K562 (cell line): ENCODE measurements at regions not wholly inside any gene's neighbourhood (a gene's known extent, or its start where the extent isn't known, plus 50 kb on each side); places are given as distances from the start of the nearest gene placed in this dataset.

Source experiments
- ATAC-seq: fragments of 200-7000 bp; cut with Tn5 transposase; 3 replicates; pipeline ENCODE4 v1.9.1; 2020; ENCODE audit warnings: moderate library complexity
- BruUV-seq: library from RNA; stranded (reverse); fragments of 400-500 nt; replicated peaks from 2 replicates; lab custom pipeline; 2021; lab: Mats Ljungman, UMichigan
- CTCF ChIA-PET: fragments of 300-600 bp; formaldehyde crosslinking; extraction: SDS; loops from one replicate; lab custom pipeline; 2021; ENCODE audit warnings: low intra/inter-chr PET ratio; lab: Yijun Ruan, JAX
- POLR2A ChIA-PET: fragments of 300-600, 350-650 bp; sonication (Branson Sonifier 250); formaldehyde crosslinking; extraction: SDS; loops from one replicate; lab custom pipeline; 2021; ENCODE audit warnings: antibody characterized with exemption, inconsistent platforms; lab: Yijun Ruan, JAX
- DNase-seq, 4 experiments: peaks; one replicate each; pipeline versions ENCODE4 v3.0.0 to v3.0.0-alpha.2; 2011 to 2018; ENCODE audit warnings: low spot score in 3 of 4, mixed read lengths in 3 of 4; ENCODE audit errors: extremely low read depth in 1 of 4
- FAIRE-seq: peaks from 2 replicates; lab custom pipeline; 2011; peaks lifted over from hg19 to GRCh38; lab: Jason Lieb, UNC
- H2AFZ ChIP-seq: 2 replicates; pipeline ENCODE4 v1.6.0; 2011; ENCODE audit warnings: low read depth, low read length, control low read depth, inconsistent platforms
- H3K27ac ChIP-seq: fragments of 200-600 bp; 3 replicates; pipeline ENCODE4 v1.8.0; 2011; ENCODE audit warnings: low read depth, mild to moderate bottlenecking, control low read depth, inconsistent platforms, low read length, moderate library complexity, mixed read lengths; ENCODE audit errors: extremely low read depth
- H3K27me3 ChIP-seq, 2 experiments: fragments of 300-600 bp in 1 of 2; 2 replicates in 1 of 2; 3 replicates in 1 of 2; pipeline versions ENCODE4 v1.6.0 to v1.8.0; 2011; ENCODE audit warnings: inconsistent platforms in 2 of 2, low read length in 2 of 2, mild to moderate bottlenecking in 1 of 2, mixed read lengths in 1 of 2, moderate library complexity in 1 of 2; ENCODE audit not compliant: control insufficient read depth in 2 of 2, insufficient read depth in 2 of 2
- H3K36me3 ChIP-seq: fragments of 300-600 bp; 3 replicates; pipeline ENCODE4 v1.8.0; 2011; ENCODE audit warnings: mild to moderate bottlenecking, low read length, inconsistent platforms; ENCODE audit not compliant: control insufficient read depth, insufficient read depth
- H3K4me1 ChIP-seq, 2 experiments: fragments of 200-600 bp in 1 of 2; replicated peaks in 1 of 2; 2 replicates in 1 of 2; 3 replicates in 1 of 2; pipeline versions ENCODE4 v1.5.1 to v1.8.0; 2011; ENCODE audit warnings: inconsistent platforms in 2 of 2, low read length in 2 of 2, mild to moderate bottlenecking in 1 of 2, mixed read lengths in 1 of 2, moderate library complexity in 1 of 2; ENCODE audit not compliant: control insufficient read depth in 2 of 2, insufficient read depth in 2 of 2
- H3K4me2 ChIP-seq: 2 replicates; pipeline ENCODE4 v1.6.1; 2011; ENCODE audit warnings: low read length, control low read depth, inconsistent platforms, mixed read lengths; ENCODE audit not compliant: insufficient read depth
- H3K4me3 ChIP-seq: fragments of 200-600 bp; sonication (generic), shearing (Covaris generic); 2 replicates; pipeline ENCODE4 v1.5.1; 2016; ENCODE audit warnings: control low read depth, inconsistent platforms
- H3K79me2 ChIP-seq: fragments of 200-600 bp; 3 replicates; pipeline ENCODE4 v1.8.0; 2011; ENCODE audit warnings: low read length, inconsistent platforms; ENCODE audit not compliant: control insufficient read depth, insufficient read depth
- H3K9ac ChIP-seq, 2 experiments: 2 replicates each; pipeline versions ENCODE4 v1.6.0 to v1.6.1; 2011; ENCODE audit warnings: low read depth in 2 of 2, low read length in 2 of 2, control low read depth in 1 of 2, inconsistent platforms in 1 of 2, mild to moderate bottlenecking in 1 of 2, mixed read lengths in 1 of 2; ENCODE audit not compliant: insufficient read depth in 1 of 2
- H3K9me1 ChIP-seq: one replicate; pipeline ENCODE4 v1.6.0; 2011; ENCODE audit warnings: inconsistent platforms, mild to moderate bottlenecking, low read length, moderate library complexity; ENCODE audit not compliant: control insufficient read depth, insufficient read depth
- H3K9me3 ChIP-seq: replicated peaks from 2 replicates; pipeline ENCODE4 v1.5.1; 2011; ENCODE audit warnings: low read depth, low read length, inconsistent platforms; ENCODE audit not compliant: control insufficient read depth, insufficient read depth
- H4K20me1 ChIP-seq: replicated peaks from 2 replicates; pipeline ENCODE4 v1.6.1; 2011; ENCODE audit warnings: low read length, inconsistent platforms, mixed read lengths; ENCODE audit not compliant: control insufficient read depth, insufficient read depth
- FUS ChIP-seq: fragments of 200-400 bp; formaldehyde crosslinking; optimal IDR thresholded peaks from 2 replicates; pipeline ENCODE3; 2017; ENCODE audit warnings: low read depth, low read length
- HDAC6 ChIP-seq: IDR thresholded peaks from 2 replicates; pipeline ENCODE4 v1.6.1; 2012; ENCODE audit warnings: low read depth, mild to moderate bottlenecking, control low read depth, inconsistent platforms, low read length, moderate library complexity
- LCOR ChIP-seq: sonication (generic); formaldehyde crosslinking; IDR thresholded peaks from 2 replicates; pipeline ENCODE4 v1.8.0; 2022; ENCODE audit warnings: mild to moderate bottlenecking, missing genetic modification reagents
- MAFG ChIP-seq: fragments of 450-650 bp; conservative IDR thresholded peaks from 2 replicates; pipeline ENCODE4 v1.6.1; 2016; ENCODE audit warnings: missing genetic modification characterization, missing compliant biosample characterization
- MEF2A ChIP-seq: IDR thresholded peaks from 2 replicates; pipeline ENCODE4 v1.6.1; 2011; ENCODE audit warnings: low read depth, mild to moderate bottlenecking, low read length, moderate library complexity; ENCODE audit not compliant: control insufficient read depth
- NBN ChIP-seq: fragments of 450-650 bp; IDR thresholded peaks from 2 replicates; pipeline ENCODE4 v1.6.1; 2016; ENCODE audit warnings: low read depth, mild to moderate bottlenecking
- PRPF4 ChIP-seq: fragments of 200-400 bp; formaldehyde crosslinking; IDR thresholded peaks from one replicate; pipeline ENCODE4 v1.6.1; 2017; ENCODE audit warnings: low read length, low read depth, mild to moderate bottlenecking; ENCODE audit not compliant: insufficient read depth, poor library complexity, severe bottlenecking
- RB1 ChIP-seq: fragments of 450-650 bp; IDR thresholded peaks from 2 replicates; pipeline ENCODE4 v1.6.1; 2017; ENCODE audit warnings: low read depth, mild to moderate bottlenecking
- RCOR1 ChIP-seq, 2 experiments: IDR thresholded peaks; 2 replicates each; pipeline ENCODE4 v1.6.1; 2012; ENCODE audit warnings: low read depth in 2 of 2, low read length in 2 of 2, borderline replicate concordance in 1 of 2, improper control_type of control experiment in 1 of 2
- RFX7 ChIP-seq: fragments of 250-450 bp; sonication (Bioruptor Pico); IDR thresholded peaks from 2 replicates; pipeline ENCODE4 v1.5.1; 2021; ENCODE audit warnings: mild to moderate bottlenecking
- U2AF2 ChIP-seq: fragments of 200-400 bp; formaldehyde crosslinking; optimal IDR thresholded peaks from 2 replicates; pipeline ENCODE3; 2017; ENCODE audit warnings: low read depth, mild to moderate bottlenecking, low read length
- XRCC3 ChIP-seq: fragments of 450-650 bp; IDR thresholded peaks from 2 replicates; pipeline ENCODE4 v1.6.1; 2017; ENCODE audit warnings: mild to moderate bottlenecking, moderate library complexity
- ZNF175 ChIP-seq: fragments of 200-800 bp; sonication (Bioruptor generic); IDR thresholded peaks from 2 replicates; pipeline ENCODE4 v1.6.1; 2016; ENCODE audit warnings: low read depth, mild to moderate bottlenecking, missing genetic modification characterization, missing compliant biosample characterization
- ZNF436 ChIP-seq: fragments of 250-450, 450-650 bp; sonication (Bioruptor Pico); formaldehyde crosslinking; IDR thresholded peaks from 2 replicates; pipeline ENCODE4 v1.7.0; 2020; ENCODE audit warnings: mild to moderate bottlenecking
- WGBS: fragments of 100-300 bp; shearing (Covaris generic); methylation state at CpG from one replicate; pipeline ENCODE4 v1.1.6; 2016; ENCODE audit warnings: low coverage, mixed read lengths; ENCODE audit not compliant: insufficient coverage; ENCODE audit errors: missing lambda C conversion rate; 5-methylcytosine and 5-hydroxymethylcytosine counted together
- in situ Hi-C: fragments of 300-500 bp; cut with MboI; formaldehyde crosslinking; loops from 4 replicates; pipeline ENCODE4 v1.15.0; 2018; ENCODE audit warnings: inconsistent platforms, mixed read lengths
- intact Hi-C: fragments of 100-400 bp; cut with micrococcal nuclease; formaldehyde crosslinking; loops from 2 replicates; pipeline ENCODE4 v1.14.2; 2022
- TF ChIP-seq, protein P1 (sequence below): fragments of 450-650 bp; IDR thresholded peaks from 2 replicates; pipeline ENCODE4 v1.6.1; 2018; ENCODE audit not compliant: partially characterized antibody
- TF ChIP-seq, protein P2 (sequence below): IDR thresholded peaks from 3 replicates; pipeline ENCODE4 v1.6.1; 2011; ENCODE audit warnings: borderline replicate concordance, mild to moderate bottlenecking; ENCODE audit not compliant: insufficient read length, insufficient read depth
- TF ChIP-seq, protein P3 (sequence below): fragments of 450-650 bp; conservative IDR thresholded peaks from 2 replicates; pipeline ENCODE4 v1.6.1; 2016; ENCODE audit warnings: missing genetic modification characterization, low read depth, mild to moderate bottlenecking, missing compliant biosample characterization, moderate library complexity

DNA sequence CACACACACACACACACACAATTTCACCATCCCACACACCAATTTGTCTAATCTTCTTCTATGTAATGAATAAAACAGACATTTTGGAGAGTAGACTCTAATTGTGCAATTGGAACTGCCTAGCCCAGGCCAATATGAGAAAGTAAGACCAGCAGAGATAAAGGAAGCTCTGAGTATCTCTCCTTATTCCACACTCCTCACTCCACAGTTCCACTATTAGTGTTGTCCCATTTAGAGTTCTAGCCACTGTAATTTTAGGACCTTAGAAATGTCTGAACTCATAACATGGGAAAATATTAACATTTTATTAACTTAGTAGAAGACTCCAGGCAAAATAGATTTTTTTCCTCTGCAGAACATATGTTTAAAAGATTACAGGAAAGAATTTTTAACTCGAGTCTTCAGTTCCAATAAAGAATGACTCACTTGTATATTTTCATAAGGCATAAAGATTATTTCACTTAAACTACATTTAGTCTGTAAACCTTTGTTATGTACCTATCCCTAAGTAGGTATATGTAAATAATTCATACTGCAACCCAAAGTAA lies 297.6 kb upstream of the INTU start:
- CTCF ChIA-PET = no interaction called here
- FAIRE-seq = no peak
- TF ChIP-seq LCOR (CRISPR knock-in tag) = no peak
- TF ChIP-seq, protein P1, sequence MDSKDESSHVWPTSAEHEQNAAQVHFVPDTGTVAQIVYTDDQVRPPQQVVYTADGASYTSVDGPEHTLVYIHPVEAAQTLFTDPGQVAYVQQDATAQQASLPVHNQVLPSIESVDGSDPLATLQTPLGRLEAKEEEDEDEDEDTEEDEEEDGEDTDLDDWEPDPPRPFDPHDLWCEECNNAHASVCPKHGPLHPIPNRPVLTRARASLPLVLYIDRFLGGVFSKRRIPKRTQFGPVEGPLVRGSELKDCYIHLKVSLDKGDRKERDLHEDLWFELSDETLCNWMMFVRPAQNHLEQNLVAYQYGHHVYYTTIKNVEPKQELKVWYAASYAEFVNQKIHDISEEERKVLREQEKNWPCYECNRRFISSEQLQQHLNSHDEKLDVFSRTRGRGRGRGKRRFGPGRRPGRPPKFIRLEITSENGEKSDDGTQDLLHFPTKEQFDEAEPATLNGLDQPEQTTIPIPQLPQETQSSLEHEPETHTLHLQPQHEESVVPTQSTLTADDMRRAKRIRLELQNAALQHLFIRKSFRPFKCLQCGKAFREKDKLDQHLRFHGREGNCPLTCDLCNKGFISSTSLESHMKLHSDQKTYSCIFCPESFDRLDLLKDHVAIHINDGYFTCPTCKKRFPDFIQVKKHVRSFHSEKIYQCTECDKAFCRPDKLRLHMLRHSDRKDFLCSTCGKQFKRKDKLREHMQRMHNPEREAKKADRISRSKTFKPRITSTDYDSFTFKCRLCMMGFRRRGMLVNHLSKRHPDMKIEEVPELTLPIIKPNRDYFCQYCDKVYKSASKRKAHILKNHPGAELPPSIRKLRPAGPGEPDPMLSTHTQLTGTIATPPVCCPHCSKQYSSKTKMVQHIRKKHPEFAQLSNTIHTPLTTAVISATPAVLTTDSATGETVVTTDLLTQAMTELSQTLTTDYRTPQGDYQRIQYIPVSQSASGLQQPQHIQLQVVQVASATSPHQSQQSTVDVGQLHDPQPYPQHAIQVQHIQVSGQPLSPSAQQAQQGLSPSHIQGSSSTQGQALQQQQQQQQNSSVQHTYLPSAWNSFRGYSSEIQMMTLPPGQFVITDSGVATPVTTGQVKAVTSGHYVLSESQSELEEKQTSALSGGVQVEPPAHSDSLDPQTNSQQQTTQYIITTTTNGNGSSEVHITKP = no peak
- TF ChIP-seq MAFG (tag) = no peak
- no peak for TF ChIP-seq XRCC3
- TF ChIP-seq HDAC6 = no peak
- no peak for TF ChIP-seq RB1
- TF ChIP-seq PRPF4 = no peak
- TF ChIP-seq, protein P2, sequence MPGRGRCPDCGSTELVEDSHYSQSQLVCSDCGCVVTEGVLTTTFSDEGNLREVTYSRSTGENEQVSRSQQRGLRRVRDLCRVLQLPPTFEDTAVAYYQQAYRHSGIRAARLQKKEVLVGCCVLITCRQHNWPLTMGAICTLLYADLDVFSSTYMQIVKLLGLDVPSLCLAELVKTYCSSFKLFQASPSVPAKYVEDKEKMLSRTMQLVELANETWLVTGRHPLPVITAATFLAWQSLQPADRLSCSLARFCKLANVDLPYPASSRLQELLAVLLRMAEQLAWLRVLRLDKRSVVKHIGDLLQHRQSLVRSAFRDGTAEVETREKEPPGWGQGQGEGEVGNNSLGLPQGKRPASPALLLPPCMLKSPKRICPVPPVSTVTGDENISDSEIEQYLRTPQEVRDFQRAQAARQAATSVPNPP = no peak
- TF ChIP-seq MEF2A = no peak
- no peak for TF ChIP-seq ZNF436 (CRISPR knock-in tag)
- no peak for TF ChIP-seq RCOR1 (IDR thresholded peaks at IDR 0.05; ENCODE audit: borderline replicate concordance in 1 of 2, low read depth in 2 of 2, low read length in 2 of 2)
- TF ChIP-seq, protein P3, sequence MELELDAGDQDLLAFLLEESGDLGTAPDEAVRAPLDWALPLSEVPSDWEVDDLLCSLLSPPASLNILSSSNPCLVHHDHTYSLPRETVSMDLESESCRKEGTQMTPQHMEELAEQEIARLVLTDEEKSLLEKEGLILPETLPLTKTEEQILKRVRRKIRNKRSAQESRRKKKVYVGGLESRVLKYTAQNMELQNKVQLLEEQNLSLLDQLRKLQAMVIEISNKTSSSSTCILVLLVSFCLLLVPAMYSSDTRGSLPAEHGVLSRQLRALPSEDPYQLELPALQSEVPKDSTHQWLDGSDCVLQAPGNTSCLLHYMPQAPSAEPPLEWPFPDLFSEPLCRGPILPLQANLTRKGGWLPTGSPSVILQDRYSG (tag) = no peak
- no peak for TF ChIP-seq ZNF175 (CRISPR knock-in tag)
- TF ChIP-seq FUS = no peak
- no peak for TF ChIP-seq NBN
- TF ChIP-seq RFX7 (CRISPR knock-in tag) = no peak
- TF ChIP-seq U2AF2 = no peak

More for the DNA sequence above, 297.6 kb upstream of the INTU start:
- no peaks in the 10 kb centered on the region for H4K20me1 ChIP-seq
- no peak overlapping the region for H3K9ac ChIP-seq
- H3K79me2 ChIP-seq = no peaks in the 10 kb centered on the region
- in situ Hi-C loops = no loop called here
- no peaks in the 10 kb centered on the region; a peak in 1 of 5 replicates for H3K4me1 ChIP-seq
- intact Hi-C loops = no loop called here
- WGBS = 0% methylated on average over 1 of the region's 1 CpG
- no peak overlapping the region for H3K27ac ChIP-seq
- no peak overlapping the region for H3K4me2 ChIP-seq
- no peaks in the 10 kb centered on the region for H3K9me3 ChIP-seq
- no peaks in the 10 kb centered on the region for H3K27me3 ChIP-seq
- no peak for DNase-seq
- H3K9me1 ChIP-seq = no peaks in the 10 kb centered on the region
- no peak for ATAC-seq
- no TSS peak for BruUV-seq
- H3K4me3 ChIP-seq = no peak overlapping the region
- no peaks in the 10 kb centered on the region for H3K36me3 ChIP-seq
- H2AFZ ChIP-seq = no peak overlapping the region
- POLR2A ChIA-PET = no interaction called here
